GM23338 (cell line): ENCODE measurements at regions not wholly inside any gene's neighbourhood (a gene's known extent, or its start where the extent isn't known, plus 50 kb on each side); places are given as distances from the start of the nearest gene placed in this dataset.

ENCODE experiments used
- CREB1 ChIP-seq: fragments of 250-450 bp; sonication (Bioruptor Pico); IDR thresholded peaks from 2 replicates; pipeline ENCODE4 v1.5.0; 2020; ENCODE audit warnings: low read depth, mild to moderate bottlenecking, moderate library complexity
- ETS1 ChIP-seq: IDR thresholded peaks from 2 replicates; pipeline ENCODE4 v1.6.1; 2016; ENCODE audit warnings: antibody characterized with exemption
- EZH2 ChIP-seq: fragments of 200-600 bp; sonication (generic); IDR thresholded peaks from one replicate; pipeline ENCODE4 v1.8.0; 2017; ENCODE audit warnings: antibody characterized with exemption, mild to moderate bottlenecking, low read depth; ENCODE audit not compliant: unreplicated experiment
- EZH2phosphoT487 ChIP-seq: fragments of 200-600 bp; sonication (generic); IDR thresholded peaks from one replicate; pipeline ENCODE4 v1.8.1; 2018; ENCODE audit warnings: antibody characterized with exemption; ENCODE audit not compliant: unreplicated experiment
- JUNB ChIP-seq: IDR thresholded peaks from one replicate; pipeline ENCODE4 v1.6.1; 2016; ENCODE audit warnings: antibody characterized with exemption; ENCODE audit not compliant: unreplicated experiment
- NANOG ChIP-seq: IDR thresholded peaks from 2 replicates; pipeline ENCODE4 v1.6.1; 2016; ENCODE audit warnings: antibody characterized with exemption, borderline replicate concordance
- POLR2AphosphoS5 ChIP-seq: IDR thresholded peaks from 2 replicates; pipeline ENCODE4 v1.6.1; 2016; ENCODE audit warnings: antibody characterized with exemption, low read depth
- STAT1 ChIP-seq: IDR thresholded peaks from one replicate; pipeline ENCODE4 v1.6.1; 2016; ENCODE audit warnings: antibody characterized with exemption; ENCODE audit not compliant: unreplicated experiment
- ZNF114 ChIP-seq: fragments of 250-450 bp; sonication (Bioruptor Pico); IDR thresholded peaks from 2 replicates; pipeline ENCODE4 v1.5.0; 2020; ENCODE audit warnings: mild to moderate bottlenecking, moderate library complexity
- ZNF331 ChIP-seq: fragments of 250-450 bp; sonication (Bioruptor Pico); IDR thresholded peaks from 2 replicates; pipeline ENCODE4 v1.5.0; 2020; ENCODE audit warnings: low read depth, mild to moderate bottlenecking, moderate library complexity
- TF ChIP-seq, protein P1 (sequence below), 2 experiments: fragments of 200-600 bp in 1 of 2; sonication (generic) in 1 of 2; conservative IDR thresholded peaks; 2 replicates each; pipeline versions ENCODE4 v1.5.1 to v1.6.1; 2016 to 2017; ENCODE audit warnings: antibody characterized with exemption in 2 of 2, low read depth in 2 of 2, mild to moderate bottlenecking in 2 of 2, moderate library complexity in 1 of 2
- TF ChIP-seq, protein P2 (sequence below): IDR thresholded peaks from one replicate; pipeline ENCODE4 v1.6.1; 2018; ENCODE audit warnings: antibody characterized with exemption; ENCODE audit not compliant: unreplicated experiment
- TF ChIP-seq, protein P3 (sequence below): fragments of 250-450 bp; sonication (Bioruptor Pico); IDR thresholded peaks from 2 replicates; pipeline ENCODE4 v1.5.0; 2020; ENCODE audit warnings: mild to moderate bottlenecking, moderate library complexity

GRCh38 chr9:99419070-99419469, 197.0 kb downstream of the SEC61B start:
- no peak for TF ChIP-seq CREB1 (CRISPR knock-in tag)
- TF ChIP-seq, protein P1, sequence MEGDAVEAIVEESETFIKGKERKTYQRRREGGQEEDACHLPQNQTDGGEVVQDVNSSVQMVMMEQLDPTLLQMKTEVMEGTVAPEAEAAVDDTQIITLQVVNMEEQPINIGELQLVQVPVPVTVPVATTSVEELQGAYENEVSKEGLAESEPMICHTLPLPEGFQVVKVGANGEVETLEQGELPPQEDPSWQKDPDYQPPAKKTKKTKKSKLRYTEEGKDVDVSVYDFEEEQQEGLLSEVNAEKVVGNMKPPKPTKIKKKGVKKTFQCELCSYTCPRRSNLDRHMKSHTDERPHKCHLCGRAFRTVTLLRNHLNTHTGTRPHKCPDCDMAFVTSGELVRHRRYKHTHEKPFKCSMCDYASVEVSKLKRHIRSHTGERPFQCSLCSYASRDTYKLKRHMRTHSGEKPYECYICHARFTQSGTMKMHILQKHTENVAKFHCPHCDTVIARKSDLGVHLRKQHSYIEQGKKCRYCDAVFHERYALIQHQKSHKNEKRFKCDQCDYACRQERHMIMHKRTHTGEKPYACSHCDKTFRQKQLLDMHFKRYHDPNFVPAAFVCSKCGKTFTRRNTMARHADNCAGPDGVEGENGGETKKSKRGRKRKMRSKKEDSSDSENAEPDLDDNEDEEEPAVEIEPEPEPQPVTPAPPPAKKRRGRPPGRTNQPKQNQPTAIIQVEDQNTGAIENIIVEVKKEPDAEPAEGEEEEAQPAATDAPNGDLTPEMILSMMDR (conservative IDR thresholded peaks at IDR 0.05; ENCODE audit: low read depth in 2 of 2): no peak
- TF ChIP-seq, protein P2, sequence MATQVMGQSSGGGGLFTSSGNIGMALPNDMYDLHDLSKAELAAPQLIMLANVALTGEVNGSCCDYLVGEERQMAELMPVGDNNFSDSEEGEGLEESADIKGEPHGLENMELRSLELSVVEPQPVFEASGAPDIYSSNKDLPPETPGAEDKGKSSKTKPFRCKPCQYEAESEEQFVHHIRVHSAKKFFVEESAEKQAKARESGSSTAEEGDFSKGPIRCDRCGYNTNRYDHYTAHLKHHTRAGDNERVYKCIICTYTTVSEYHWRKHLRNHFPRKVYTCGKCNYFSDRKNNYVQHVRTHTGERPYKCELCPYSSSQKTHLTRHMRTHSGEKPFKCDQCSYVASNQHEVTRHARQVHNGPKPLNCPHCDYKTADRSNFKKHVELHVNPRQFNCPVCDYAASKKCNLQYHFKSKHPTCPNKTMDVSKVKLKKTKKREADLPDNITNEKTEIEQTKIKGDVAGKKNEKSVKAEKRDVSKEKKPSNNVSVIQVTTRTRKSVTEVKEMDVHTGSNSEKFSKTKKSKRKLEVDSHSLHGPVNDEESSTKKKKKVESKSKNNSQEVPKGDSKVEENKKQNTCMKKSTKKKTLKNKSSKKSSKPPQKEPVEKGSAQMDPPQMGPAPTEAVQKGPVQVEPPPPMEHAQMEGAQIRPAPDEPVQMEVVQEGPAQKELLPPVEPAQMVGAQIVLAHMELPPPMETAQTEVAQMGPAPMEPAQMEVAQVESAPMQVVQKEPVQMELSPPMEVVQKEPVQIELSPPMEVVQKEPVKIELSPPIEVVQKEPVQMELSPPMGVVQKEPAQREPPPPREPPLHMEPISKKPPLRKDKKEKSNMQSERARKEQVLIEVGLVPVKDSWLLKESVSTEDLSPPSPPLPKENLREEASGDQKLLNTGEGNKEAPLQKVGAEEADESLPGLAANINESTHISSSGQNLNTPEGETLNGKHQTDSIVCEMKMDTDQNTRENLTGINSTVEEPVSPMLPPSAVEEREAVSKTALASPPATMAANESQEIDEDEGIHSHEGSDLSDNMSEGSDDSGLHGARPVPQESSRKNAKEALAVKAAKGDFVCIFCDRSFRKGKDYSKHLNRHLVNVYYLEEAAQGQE: no peak
- TF ChIP-seq EZH2: no peak
- no peak for TF ChIP-seq POLR2AphosphoS5
- no peak for TF ChIP-seq JUNB
- TF ChIP-seq EZH2phosphoT487: no peak
- TF ChIP-seq ZNF331 (CRISPR knock-in tag): no peak
- TF ChIP-seq ZNF114: no peak
- no peak for TF ChIP-seq STAT1
- no peak for TF ChIP-seq ETS1
- no peak for TF ChIP-seq NANOG
- TF ChIP-seq, protein P3, sequence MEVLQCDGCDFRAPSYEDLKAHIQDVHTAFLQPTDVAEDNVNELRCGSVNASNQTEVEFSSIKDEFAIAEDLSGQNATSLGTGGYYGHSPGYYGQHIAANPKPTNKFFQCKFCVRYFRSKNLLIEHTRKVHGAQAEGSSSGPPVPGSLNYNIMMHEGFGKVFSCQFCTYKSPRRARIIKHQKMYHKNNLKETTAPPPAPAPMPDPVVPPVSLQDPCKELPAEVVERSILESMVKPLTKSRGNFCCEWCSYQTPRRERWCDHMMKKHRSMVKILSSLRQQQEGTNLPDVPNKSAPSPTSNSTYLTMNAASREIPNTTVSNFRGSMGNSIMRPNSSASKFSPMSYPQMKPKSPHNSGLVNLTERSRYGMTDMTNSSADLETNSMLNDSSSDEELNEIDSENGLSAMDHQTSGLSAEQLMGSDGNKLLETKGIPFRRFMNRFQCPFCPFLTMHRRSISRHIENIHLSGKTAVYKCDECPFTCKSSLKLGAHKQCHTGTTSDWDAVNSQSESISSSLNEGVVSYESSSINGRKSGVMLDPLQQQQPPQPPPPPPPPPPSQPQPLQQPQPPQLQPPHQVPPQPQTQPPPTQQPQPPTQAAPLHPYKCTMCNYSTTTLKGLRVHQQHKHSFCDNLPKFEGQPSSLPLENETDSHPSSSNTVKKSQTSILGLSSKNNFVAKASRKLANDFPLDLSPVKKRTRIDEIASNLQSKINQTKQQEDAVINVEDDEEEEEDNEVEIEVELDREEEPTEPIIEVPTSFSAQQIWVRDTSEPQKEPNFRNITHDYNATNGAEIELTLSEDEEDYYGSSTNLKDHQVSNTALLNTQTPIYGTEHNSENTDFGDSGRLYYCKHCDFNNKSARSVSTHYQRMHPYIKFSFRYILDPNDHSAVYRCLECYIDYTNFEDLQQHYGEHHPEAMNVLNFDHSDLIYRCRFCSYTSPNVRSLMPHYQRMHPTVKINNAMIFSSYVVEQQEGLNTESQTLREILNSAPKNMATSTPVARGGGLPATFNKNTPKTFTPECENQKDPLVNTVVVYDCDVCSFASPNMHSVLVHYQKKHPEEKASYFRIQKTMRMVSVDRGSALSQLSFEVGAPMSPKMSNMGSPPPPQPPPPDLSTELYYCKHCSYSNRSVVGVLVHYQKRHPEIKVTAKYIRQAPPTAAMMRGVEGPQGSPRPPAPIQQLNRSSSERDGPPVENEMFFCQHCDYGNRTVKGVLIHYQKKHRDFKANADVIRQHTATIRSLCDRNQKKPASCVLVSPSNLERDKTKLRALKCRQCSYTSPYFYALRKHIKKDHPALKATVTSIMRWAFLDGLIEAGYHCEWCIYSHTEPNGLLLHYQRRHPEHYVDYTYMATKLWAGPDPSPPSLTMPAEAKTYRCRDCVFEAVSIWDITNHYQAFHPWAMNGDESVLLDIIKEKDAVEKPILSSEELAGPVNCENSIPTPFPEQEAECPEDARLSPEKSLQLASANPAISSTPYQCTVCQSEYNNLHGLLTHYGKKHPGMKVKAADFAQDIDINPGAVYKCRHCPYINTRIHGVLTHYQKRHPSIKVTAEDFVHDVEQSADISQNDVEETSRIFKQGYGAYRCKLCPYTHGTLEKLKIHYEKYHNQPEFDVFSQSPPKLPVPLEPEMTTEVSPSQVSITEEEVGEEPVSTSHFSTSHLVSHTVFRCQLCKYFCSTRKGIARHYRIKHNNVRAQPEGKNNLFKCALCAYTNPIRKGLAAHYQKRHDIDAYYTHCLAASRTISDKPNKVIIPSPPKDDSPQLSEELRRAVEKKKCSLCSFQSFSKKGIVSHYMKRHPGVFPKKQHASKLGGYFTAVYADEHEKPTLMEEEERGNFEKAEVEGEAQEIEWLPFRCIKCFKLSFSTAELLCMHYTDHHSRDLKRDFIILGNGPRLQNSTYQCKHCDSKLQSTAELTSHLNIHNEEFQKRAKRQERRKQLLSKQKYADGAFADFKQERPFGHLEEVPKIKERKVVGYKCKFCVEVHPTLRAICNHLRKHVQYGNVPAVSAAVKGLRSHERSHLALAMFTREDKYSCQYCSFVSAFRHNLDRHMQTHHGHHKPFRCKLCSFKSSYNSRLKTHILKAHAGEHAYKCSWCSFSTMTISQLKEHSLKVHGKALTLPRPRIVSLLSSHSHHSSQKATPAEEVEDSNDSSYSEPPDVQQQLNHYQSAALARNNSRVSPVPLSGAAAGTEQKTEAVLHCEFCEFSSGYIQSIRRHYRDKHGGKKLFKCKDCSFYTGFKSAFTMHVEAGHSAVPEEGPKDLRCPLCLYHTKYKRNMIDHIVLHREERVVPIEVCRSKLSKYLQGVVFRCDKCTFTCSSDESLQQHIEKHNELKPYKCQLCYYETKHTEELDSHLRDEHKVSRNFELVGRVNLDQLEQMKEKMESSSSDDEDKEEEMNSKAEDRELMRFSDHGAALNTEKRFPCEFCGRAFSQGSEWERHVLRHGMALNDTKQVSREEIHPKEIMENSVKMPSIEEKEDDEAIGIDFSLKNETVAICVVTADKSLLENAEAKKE (CRISPR knock-in tag): no peak
